ENCODE measurements at regions not wholly inside any gene's neighbourhood (a gene's known extent, or its start where the extent isn't known, plus 50 kb on each side); places are given as distances from the start of the nearest gene placed in this dataset.

DNA sequence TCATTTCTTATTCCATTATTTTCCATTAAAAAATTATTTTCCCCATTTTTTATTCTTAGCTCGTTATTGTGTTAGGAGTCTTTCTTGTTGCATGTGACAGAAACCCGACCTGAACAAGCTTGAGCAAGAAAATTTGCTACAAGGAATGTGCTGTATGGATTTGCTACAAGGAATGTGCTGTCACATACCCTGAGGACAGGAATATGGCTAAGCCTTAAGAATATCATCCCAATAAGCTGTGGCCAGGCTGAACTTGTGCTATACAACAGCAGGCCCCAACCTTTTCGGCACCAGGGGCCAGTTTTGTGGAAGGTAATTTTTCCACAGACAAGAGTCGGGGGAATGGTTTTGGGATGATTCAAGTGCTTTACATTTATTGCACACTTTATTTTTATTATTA, 114.0 kb downstream of the TRMT11 start:
- Histone ChIP-seq H3K27me3 (ENCODE audit: insufficient read depth, low read depth) (no peaks in the 10 kb centered on the region), H3K36me3 (ENCODE audit: low read depth) (no peaks in the 10 kb centered on the region), H3K9me2 (ENCODE audit: insufficient read depth) (no peaks in the 10 kb centered on the region), H3K4me3 (no peak overlapping the region), H3K79me2 (ENCODE audit: low read depth) (no peaks in the 10 kb centered on the region), H3K27ac (no peak overlapping the region), H3F3A (ENCODE audit: insufficient read depth, low read depth) (no peaks in the 10 kb centered on the region), H4K20me1 (ENCODE audit: insufficient read depth) (no peaks in the 10 kb centered on the region), H3K9me3 (ENCODE audit: insufficient read depth, low read depth) (no peaks in the 10 kb centered on the region), H2AFZ (no peak overlapping the region), H3K4me1 (replicated peaks; ENCODE audit: insufficient read depth) (no peaks in the 10 kb centered on the region), H3K4me2 (no peak overlapping the region)
- ChIA-PET POLR2A (ENCODE audit: unreplicated experiment) (no interaction called here), CTCF (no interaction called here)
- no TSS peak for BruUV-seq (replicated peaks)
- no peak for DNase-seq
- TF ChIP-seq EZH2 (IDR thresholded peaks at IDR 0.05; ENCODE audit: low read depth) = no peak
- intact Hi-C loops (cut with micrococcal nuclease; ENCODE audit: unreplicated experiment) = no loop called here

GRCh38 chr6:126102358-126102757, 116.0 kb downstream of the TRMT11 start:
- TF ChIP-seq EZH2 (IDR thresholded peaks at IDR 0.05; ENCODE audit: low read depth) = no peak
- TF ChIP-seq, protein P1, sequence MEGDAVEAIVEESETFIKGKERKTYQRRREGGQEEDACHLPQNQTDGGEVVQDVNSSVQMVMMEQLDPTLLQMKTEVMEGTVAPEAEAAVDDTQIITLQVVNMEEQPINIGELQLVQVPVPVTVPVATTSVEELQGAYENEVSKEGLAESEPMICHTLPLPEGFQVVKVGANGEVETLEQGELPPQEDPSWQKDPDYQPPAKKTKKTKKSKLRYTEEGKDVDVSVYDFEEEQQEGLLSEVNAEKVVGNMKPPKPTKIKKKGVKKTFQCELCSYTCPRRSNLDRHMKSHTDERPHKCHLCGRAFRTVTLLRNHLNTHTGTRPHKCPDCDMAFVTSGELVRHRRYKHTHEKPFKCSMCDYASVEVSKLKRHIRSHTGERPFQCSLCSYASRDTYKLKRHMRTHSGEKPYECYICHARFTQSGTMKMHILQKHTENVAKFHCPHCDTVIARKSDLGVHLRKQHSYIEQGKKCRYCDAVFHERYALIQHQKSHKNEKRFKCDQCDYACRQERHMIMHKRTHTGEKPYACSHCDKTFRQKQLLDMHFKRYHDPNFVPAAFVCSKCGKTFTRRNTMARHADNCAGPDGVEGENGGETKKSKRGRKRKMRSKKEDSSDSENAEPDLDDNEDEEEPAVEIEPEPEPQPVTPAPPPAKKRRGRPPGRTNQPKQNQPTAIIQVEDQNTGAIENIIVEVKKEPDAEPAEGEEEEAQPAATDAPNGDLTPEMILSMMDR (conservative IDR thresholded peaks at IDR 0.05) = no peak
- H3K27me3 ChIP-seq (ENCODE audit: insufficient read depth, low read depth) = no peaks in the 10 kb centered on the region
- no peak overlapping the region for H2AFZ ChIP-seq
- no peaks in the 10 kb centered on the region for H4K20me1 ChIP-seq (ENCODE audit: insufficient read depth)
- no peak overlapping the region for H3K27ac ChIP-seq
- H3K9me3 ChIP-seq (ENCODE audit: insufficient read depth, low read depth) = no peaks in the 10 kb centered on the region
- no peak overlapping the region for H3K4me2 ChIP-seq
- H3K79me2 ChIP-seq (ENCODE audit: low read depth) = no peaks in the 10 kb centered on the region
- no peak overlapping the region for H3K4me3 ChIP-seq
- ChIA-PET CTCF (no interaction called here), POLR2A (ENCODE audit: unreplicated experiment) (interaction anchor here (0.7 kb wide), 1 partner anchor 30 kb away, joined by 4 read pairs; no protein-coding TSS in a partner anchor)
- no peaks in the 10 kb centered on the region for H3K4me1 ChIP-seq (replicated peaks; ENCODE audit: insufficient read depth)
- no peaks in the 10 kb centered on the region for H3K9me2 ChIP-seq (ENCODE audit: insufficient read depth)
- no peaks in the 10 kb centered on the region for H3K36me3 ChIP-seq (ENCODE audit: low read depth)
- H3F3A ChIP-seq (ENCODE audit: insufficient read depth, low read depth) = no peaks in the 10 kb centered on the region
- no peak for DNase-seq
- intact Hi-C loops (cut with micrococcal nuclease; ENCODE audit: unreplicated experiment) = no loop called here
- BruUV-seq (replicated peaks) = no TSS peak

DNA sequence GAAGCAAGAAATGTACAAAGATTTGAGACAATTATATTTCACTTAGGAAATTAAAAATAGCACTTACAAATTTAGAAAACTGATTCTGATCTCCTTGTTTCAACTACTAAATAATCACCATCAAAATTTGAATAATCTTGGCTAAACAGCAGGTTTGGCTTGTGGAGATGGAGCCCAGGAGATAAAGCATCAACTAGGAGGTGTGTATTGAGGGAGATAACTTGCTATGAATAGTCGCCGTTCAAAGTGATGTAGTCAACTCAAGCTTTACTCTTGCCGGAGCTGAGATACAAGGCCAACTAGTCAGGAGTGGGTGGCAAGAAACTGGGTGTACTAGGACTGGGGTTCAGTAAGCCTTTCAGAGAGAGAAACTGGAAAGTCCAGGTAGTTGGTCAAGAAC, 117.7 kb downstream of the TRMT11 start:
- ChIA-PET CTCF (no interaction called here), POLR2A (ENCODE audit: unreplicated experiment) (no interaction called here)
- TF ChIP-seq EZH2 (IDR thresholded peaks at IDR 0.05; ENCODE audit: low read depth) = no peak
- TF ChIP-seq, protein P1 (conservative IDR thresholded peaks at IDR 0.05) = no peak
- no peaks in the 10 kb centered on the region for H3K36me3 ChIP-seq (ENCODE audit: low read depth)
- H3K9me2 ChIP-seq (ENCODE audit: insufficient read depth) = no peaks in the 10 kb centered on the region; the same call in 1 of the 2 replicates
- no peak overlapping the region for H3K4me3 ChIP-seq
- H3K79me2 ChIP-seq (ENCODE audit: low read depth) = no peaks in the 10 kb centered on the region
- H3K9me3 ChIP-seq (ENCODE audit: insufficient read depth, low read depth) = no peaks in the 10 kb centered on the region
- no peaks in the 10 kb centered on the region for H3F3A ChIP-seq (ENCODE audit: insufficient read depth, low read depth)
- BruUV-seq (replicated peaks) = no TSS peak
- no peaks in the 10 kb centered on the region for H4K20me1 ChIP-seq (ENCODE audit: insufficient read depth)
- intact Hi-C loops (cut with micrococcal nuclease; ENCODE audit: unreplicated experiment) = no loop called here
- H2AFZ ChIP-seq = no peak overlapping the region
- no peaks in the 10 kb centered on the region for H3K4me1 ChIP-seq (replicated peaks; ENCODE audit: insufficient read depth)
- DNase-seq = no peak
- no peak overlapping the region for H3K27ac ChIP-seq
- H3K27me3 ChIP-seq (ENCODE audit: insufficient read depth, low read depth) = no peaks in the 10 kb centered on the region
- H3K4me2 ChIP-seq = no peak overlapping the region

DNA sequence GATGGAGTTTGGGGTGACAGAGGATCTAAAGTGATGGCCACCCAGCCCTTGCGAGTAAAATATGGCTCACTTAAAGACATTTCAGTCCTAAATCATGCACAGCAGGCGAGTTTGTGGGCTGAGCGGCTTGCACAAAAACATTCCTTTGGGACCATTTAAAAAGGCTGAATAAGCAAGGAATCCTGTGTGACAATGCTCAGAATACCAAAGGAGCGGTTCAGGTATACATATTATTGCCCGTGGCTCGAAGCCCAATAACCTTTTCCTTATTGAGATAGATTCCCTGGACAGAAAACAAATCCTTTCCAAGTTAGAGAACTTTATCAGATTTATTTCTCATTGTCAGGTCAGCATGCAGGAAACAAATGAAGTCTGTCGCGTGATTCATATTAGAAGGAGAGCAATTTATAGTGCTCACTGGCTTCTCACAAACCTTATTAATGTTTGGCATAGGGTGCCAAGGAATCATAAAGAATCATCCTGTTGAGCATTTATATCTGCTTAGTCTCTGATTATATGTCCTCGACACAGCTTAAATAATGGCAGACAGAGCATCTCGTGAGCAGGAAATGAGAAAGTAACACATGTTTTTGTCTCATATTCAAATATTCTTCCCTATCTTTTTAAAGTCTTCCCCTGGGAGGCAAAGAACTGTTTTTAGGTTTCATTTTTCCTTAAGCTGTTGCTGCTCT, 121.3 kb downstream of the TRMT11 start:
- H3K4me3 ChIP-seq = no peak overlapping the region
- no peaks in the 10 kb centered on the region for H3K79me2 ChIP-seq (ENCODE audit: low read depth)
- H3K4me2 ChIP-seq = no peak overlapping the region
- no peaks in the 10 kb centered on the region; the same call in 1 of the 2 replicates for H3K9me2 ChIP-seq (ENCODE audit: insufficient read depth)
- intact Hi-C loops (cut with micrococcal nuclease; ENCODE audit: unreplicated experiment) = no loop called here
- ChIA-PET CTCF (no interaction called here), POLR2A (ENCODE audit: unreplicated experiment) (no interaction called here)
- no peaks in the 10 kb centered on the region for H3K4me1 ChIP-seq (replicated peaks; ENCODE audit: insufficient read depth)
- H4K20me1 ChIP-seq (ENCODE audit: insufficient read depth) = no peaks in the 10 kb centered on the region
- no peaks in the 10 kb centered on the region for H3K27me3 ChIP-seq (ENCODE audit: insufficient read depth, low read depth)
- H2AFZ ChIP-seq = no peak overlapping the region
- no peak for DNase-seq
- H3K9me3 ChIP-seq (ENCODE audit: insufficient read depth, low read depth) = no peaks in the 10 kb centered on the region
- H3K36me3 ChIP-seq (ENCODE audit: low read depth) = no peaks in the 10 kb centered on the region
- TF ChIP-seq EZH2 (IDR thresholded peaks at IDR 0.05; ENCODE audit: low read depth) = no peak
- TF ChIP-seq, protein P1 (conservative IDR thresholded peaks at IDR 0.05) = no peak
- H3K27ac ChIP-seq = no peak overlapping the region
- BruUV-seq (replicated peaks) = no TSS peak
- H3F3A ChIP-seq (ENCODE audit: insufficient read depth, low read depth) = no peaks in the 10 kb centered on the region

Data from PC-9 (cell line).